GM23338 (cell line): ENCODE measurements at regions not wholly inside any gene's neighbourhood (a gene's known extent, or its start where the extent isn't known, plus 50 kb on each side); places are given as distances from the start of the nearest gene placed in this dataset.
A peak's percentile ranks its signal among the peaks of the same experiment; 100 is the strongest.

Experiments
- ATAC-seq: fragments of 200-7000 bp; cut with Tn5 transposase; 3 replicates; pipeline ENCODE4 v1.9.1; 2020
- DNase-seq: peaks from one replicate; pipeline ENCODE4 v3.0.0-alpha.2; 2015; ENCODE audit warnings: low spot score
- H2AFZ ChIP-seq: fragments of 200-600 bp; sonication (generic); 2 replicates; pipeline ENCODE4 v1.8.0; 2016; ENCODE audit warnings: antibody characterized with exemption, mild to moderate bottlenecking, moderate library complexity
- H3F3A ChIP-seq: fragments of 200-600 bp; sonication (generic); replicated peaks from 2 replicates; pipeline ENCODE4 v1.8.0; 2017; ENCODE audit warnings: antibody characterized with exemption, mixed run types, low read depth
- H3K27ac ChIP-seq: fragments of 200-600 bp; sonication (generic); 2 replicates; pipeline ENCODE4 v1.6.1; 2016; ENCODE audit warnings: low read depth
- H3K27me3 ChIP-seq: fragments of 200-600 bp; sonication (generic); 2 replicates; pipeline ENCODE4 v1.8.0; 2016; ENCODE audit warnings: mild to moderate bottlenecking, mixed run types, moderate library complexity; ENCODE audit not compliant: insufficient read depth
- H3K36me3 ChIP-seq: fragments of 200-600 bp; sonication (generic); 2 replicates; pipeline ENCODE4 v1.8.0; 2016; ENCODE audit warnings: mild to moderate bottlenecking; ENCODE audit not compliant: insufficient read depth
- H3K4me1 ChIP-seq: fragments of 200-600 bp; sonication (generic); 2 replicates; pipeline ENCODE4 v1.8.0; 2016; ENCODE audit warnings: mild to moderate bottlenecking, moderate library complexity; ENCODE audit not compliant: insufficient read depth
- H3K4me2 ChIP-seq: fragments of 200-600 bp; sonication (generic); 2 replicates; pipeline ENCODE4 v1.7.1; 2017; ENCODE audit warnings: mixed run types
- H3K4me3 ChIP-seq: fragments of 200-600 bp; sonication (generic); 2 replicates; pipeline ENCODE4 v1.6.1; 2016; ENCODE audit warnings: mixed run types
- H3K79me2 ChIP-seq: fragments of 200-600 bp; sonication (generic); replicated peaks from 2 replicates; pipeline ENCODE4 v1.8.0; 2017; ENCODE audit warnings: mild to moderate bottlenecking; ENCODE audit not compliant: insufficient read depth
- H3K9me2 ChIP-seq: fragments of 200-600 bp; sonication (generic); 2 replicates; pipeline ENCODE4 v1.8.0; 2017; ENCODE audit not compliant: insufficient read depth
- H4K20me1 ChIP-seq: fragments of 200-600 bp; sonication (generic); replicated peaks from 2 replicates; pipeline ENCODE4 v1.8.0; 2017; ENCODE audit warnings: mild to moderate bottlenecking; ENCODE audit not compliant: insufficient read depth
- H3K27ac Mint-ChIP-seq: 2 replicates; pipeline ENCODE4 v1.8.0; 2020; ENCODE audit warnings: inconsistent platforms, mild to moderate bottlenecking, moderate library complexity, mixed read lengths
- H3K27me3 Mint-ChIP-seq: 3 replicates; pipeline ENCODE4 v1.8.0; 2022; ENCODE audit warnings: low read depth, mild to moderate bottlenecking, moderate library complexity, mixed read lengths, inconsistent platforms; ENCODE audit not compliant: insufficient read depth, poor library complexity
- H3K36me3 Mint-ChIP-seq: 3 replicates; pipeline ENCODE4 v1.8.0; 2021; ENCODE audit warnings: low read depth, mild to moderate bottlenecking, inconsistent platforms, moderate library complexity, mixed read lengths
- H3K4me1 Mint-ChIP-seq: 3 replicates; pipeline ENCODE4 v1.8.0; 2020; ENCODE audit warnings: mild to moderate bottlenecking, inconsistent platforms, mixed read lengths
- H3K4me3 Mint-ChIP-seq: 3 replicates; pipeline ENCODE4 v1.8.0; 2021; ENCODE audit warnings: moderate library complexity, mild to moderate bottlenecking, inconsistent platforms, mixed read lengths
- H3K9me3 Mint-ChIP-seq: 3 replicates; pipeline ENCODE4 v1.8.0; 2020; ENCODE audit warnings: moderate library complexity, mild to moderate bottlenecking, inconsistent platforms, mixed read lengths
- CREB1 ChIP-seq: fragments of 250-450 bp; sonication (Bioruptor Pico); IDR thresholded peaks from 2 replicates; pipeline ENCODE4 v1.5.0; 2020; ENCODE audit warnings: low read depth, mild to moderate bottlenecking, moderate library complexity
- CTCF ChIP-seq, 2 experiments: fragments of 200-600 bp in 1 of 2; sonication (generic) in 1 of 2; conservative IDR thresholded peaks; 2 replicates each; pipeline versions ENCODE4 v1.5.1 to v1.6.1; 2016 to 2017; ENCODE audit warnings: antibody characterized with exemption in 2 of 2, low read depth in 2 of 2, mild to moderate bottlenecking in 2 of 2, moderate library complexity in 1 of 2
- JUNB ChIP-seq: IDR thresholded peaks from one replicate; pipeline ENCODE4 v1.6.1; 2016; ENCODE audit warnings: antibody characterized with exemption; ENCODE audit not compliant: unreplicated experiment
- NANOG ChIP-seq: IDR thresholded peaks from 2 replicates; pipeline ENCODE4 v1.6.1; 2016; ENCODE audit warnings: antibody characterized with exemption, borderline replicate concordance
- POLR2AphosphoS5 ChIP-seq: IDR thresholded peaks from 2 replicates; pipeline ENCODE4 v1.6.1; 2016; ENCODE audit warnings: antibody characterized with exemption, low read depth
- STAT1 ChIP-seq: IDR thresholded peaks from one replicate; pipeline ENCODE4 v1.6.1; 2016; ENCODE audit warnings: antibody characterized with exemption; ENCODE audit not compliant: unreplicated experiment
- ZNF114 ChIP-seq: fragments of 250-450 bp; sonication (Bioruptor Pico); IDR thresholded peaks from 2 replicates; pipeline ENCODE4 v1.5.0; 2020; ENCODE audit warnings: mild to moderate bottlenecking, moderate library complexity
- TF ChIP-seq, protein P1 (sequence below): fragments of 250-450 bp; sonication (Bioruptor Pico); IDR thresholded peaks from 2 replicates; pipeline ENCODE4 v1.5.0; 2020; ENCODE audit warnings: mild to moderate bottlenecking, moderate library complexity
- TF ChIP-seq, protein P2 (sequence below): IDR thresholded peaks from 2 replicates; pipeline ENCODE4 v1.6.1; 2016; ENCODE audit warnings: antibody characterized with exemption
- TF ChIP-seq, protein P3 (sequence below): IDR thresholded peaks from one replicate; pipeline ENCODE4 v1.6.1; 2018; ENCODE audit warnings: antibody characterized with exemption; ENCODE audit not compliant: unreplicated experiment

GRCh38 chr7:27362026-27362425 lies 119.4 kb downstream of the EVX1 start:
- Mint-ChIP-seq H3K36me3 (no peaks in the 10 kb centered on the region), H3K9me3 (no peaks in the 10 kb centered on the region), H3K4me3 (no peak overlapping the region), H3K4me1 (peaks cover 4% of the 10 kb centered on the region; the same call in 1 of the 3 replicates), H3K27me3 (no peaks in the 10 kb centered on the region), H3K27ac (no peak overlapping the region)
- Histone ChIP-seq H3F3A (no peaks in the 10 kb centered on the region), H4K20me1 (no peaks in the 10 kb centered on the region), H2AFZ (no peak overlapping the region), H3K79me2 (no peaks in the 10 kb centered on the region), H3K4me2 (no peak overlapping the region), H3K4me1 (no peaks in the 10 kb centered on the region), H3K27ac (no peak overlapping the region), H3K27me3 (no peaks in the 10 kb centered on the region), H3K4me3 (no peak overlapping the region), H3K9me2 (no peaks in the 10 kb centered on the region), H3K36me3 (no peaks in the 10 kb centered on the region)
- ATAC-seq (no peak), DNase-seq (no peak)
- TF ChIP-seq, protein P1, sequence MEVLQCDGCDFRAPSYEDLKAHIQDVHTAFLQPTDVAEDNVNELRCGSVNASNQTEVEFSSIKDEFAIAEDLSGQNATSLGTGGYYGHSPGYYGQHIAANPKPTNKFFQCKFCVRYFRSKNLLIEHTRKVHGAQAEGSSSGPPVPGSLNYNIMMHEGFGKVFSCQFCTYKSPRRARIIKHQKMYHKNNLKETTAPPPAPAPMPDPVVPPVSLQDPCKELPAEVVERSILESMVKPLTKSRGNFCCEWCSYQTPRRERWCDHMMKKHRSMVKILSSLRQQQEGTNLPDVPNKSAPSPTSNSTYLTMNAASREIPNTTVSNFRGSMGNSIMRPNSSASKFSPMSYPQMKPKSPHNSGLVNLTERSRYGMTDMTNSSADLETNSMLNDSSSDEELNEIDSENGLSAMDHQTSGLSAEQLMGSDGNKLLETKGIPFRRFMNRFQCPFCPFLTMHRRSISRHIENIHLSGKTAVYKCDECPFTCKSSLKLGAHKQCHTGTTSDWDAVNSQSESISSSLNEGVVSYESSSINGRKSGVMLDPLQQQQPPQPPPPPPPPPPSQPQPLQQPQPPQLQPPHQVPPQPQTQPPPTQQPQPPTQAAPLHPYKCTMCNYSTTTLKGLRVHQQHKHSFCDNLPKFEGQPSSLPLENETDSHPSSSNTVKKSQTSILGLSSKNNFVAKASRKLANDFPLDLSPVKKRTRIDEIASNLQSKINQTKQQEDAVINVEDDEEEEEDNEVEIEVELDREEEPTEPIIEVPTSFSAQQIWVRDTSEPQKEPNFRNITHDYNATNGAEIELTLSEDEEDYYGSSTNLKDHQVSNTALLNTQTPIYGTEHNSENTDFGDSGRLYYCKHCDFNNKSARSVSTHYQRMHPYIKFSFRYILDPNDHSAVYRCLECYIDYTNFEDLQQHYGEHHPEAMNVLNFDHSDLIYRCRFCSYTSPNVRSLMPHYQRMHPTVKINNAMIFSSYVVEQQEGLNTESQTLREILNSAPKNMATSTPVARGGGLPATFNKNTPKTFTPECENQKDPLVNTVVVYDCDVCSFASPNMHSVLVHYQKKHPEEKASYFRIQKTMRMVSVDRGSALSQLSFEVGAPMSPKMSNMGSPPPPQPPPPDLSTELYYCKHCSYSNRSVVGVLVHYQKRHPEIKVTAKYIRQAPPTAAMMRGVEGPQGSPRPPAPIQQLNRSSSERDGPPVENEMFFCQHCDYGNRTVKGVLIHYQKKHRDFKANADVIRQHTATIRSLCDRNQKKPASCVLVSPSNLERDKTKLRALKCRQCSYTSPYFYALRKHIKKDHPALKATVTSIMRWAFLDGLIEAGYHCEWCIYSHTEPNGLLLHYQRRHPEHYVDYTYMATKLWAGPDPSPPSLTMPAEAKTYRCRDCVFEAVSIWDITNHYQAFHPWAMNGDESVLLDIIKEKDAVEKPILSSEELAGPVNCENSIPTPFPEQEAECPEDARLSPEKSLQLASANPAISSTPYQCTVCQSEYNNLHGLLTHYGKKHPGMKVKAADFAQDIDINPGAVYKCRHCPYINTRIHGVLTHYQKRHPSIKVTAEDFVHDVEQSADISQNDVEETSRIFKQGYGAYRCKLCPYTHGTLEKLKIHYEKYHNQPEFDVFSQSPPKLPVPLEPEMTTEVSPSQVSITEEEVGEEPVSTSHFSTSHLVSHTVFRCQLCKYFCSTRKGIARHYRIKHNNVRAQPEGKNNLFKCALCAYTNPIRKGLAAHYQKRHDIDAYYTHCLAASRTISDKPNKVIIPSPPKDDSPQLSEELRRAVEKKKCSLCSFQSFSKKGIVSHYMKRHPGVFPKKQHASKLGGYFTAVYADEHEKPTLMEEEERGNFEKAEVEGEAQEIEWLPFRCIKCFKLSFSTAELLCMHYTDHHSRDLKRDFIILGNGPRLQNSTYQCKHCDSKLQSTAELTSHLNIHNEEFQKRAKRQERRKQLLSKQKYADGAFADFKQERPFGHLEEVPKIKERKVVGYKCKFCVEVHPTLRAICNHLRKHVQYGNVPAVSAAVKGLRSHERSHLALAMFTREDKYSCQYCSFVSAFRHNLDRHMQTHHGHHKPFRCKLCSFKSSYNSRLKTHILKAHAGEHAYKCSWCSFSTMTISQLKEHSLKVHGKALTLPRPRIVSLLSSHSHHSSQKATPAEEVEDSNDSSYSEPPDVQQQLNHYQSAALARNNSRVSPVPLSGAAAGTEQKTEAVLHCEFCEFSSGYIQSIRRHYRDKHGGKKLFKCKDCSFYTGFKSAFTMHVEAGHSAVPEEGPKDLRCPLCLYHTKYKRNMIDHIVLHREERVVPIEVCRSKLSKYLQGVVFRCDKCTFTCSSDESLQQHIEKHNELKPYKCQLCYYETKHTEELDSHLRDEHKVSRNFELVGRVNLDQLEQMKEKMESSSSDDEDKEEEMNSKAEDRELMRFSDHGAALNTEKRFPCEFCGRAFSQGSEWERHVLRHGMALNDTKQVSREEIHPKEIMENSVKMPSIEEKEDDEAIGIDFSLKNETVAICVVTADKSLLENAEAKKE (CRISPR knock-in tag), result no peak
- no peak for TF ChIP-seq POLR2AphosphoS5
- TF ChIP-seq STAT1, result no peak

GRCh38 chr7:27364344-27364758 lies 121.7 kb downstream of the EVX1 start:
- Histone ChIP-seq H3K79me2 (no peaks in the 10 kb centered on the region), H3K9me2 (no peaks in the 10 kb centered on the region), H3K4me1 (no peaks in the 10 kb centered on the region), H3K27ac (no peak overlapping the region), H3K4me2 (no peak overlapping the region), H3K36me3 (no peaks in the 10 kb centered on the region), H4K20me1 (no peaks in the 10 kb centered on the region), H3K27me3 (no peaks in the 10 kb centered on the region), H3K4me3 (no peak overlapping the region), H2AFZ (peak overlapping the region; percentile 77; the same call in 1 of the 2 replicates), H3F3A (no peaks in the 10 kb centered on the region)
- DNase-seq (no peak), ATAC-seq (no peak)
- Mint-ChIP-seq H3K9me3 (no peaks in the 10 kb centered on the region), H3K27ac (no peak overlapping the region), H3K36me3 (no peaks in the 10 kb centered on the region), H3K4me1 (peaks cover 4% of the 10 kb centered on the region; the same call in 1 of the 3 replicates), H3K27me3 (no peaks in the 10 kb centered on the region), H3K4me3 (no peak overlapping the region)
- TF ChIP-seq JUNB (no peak), CREB1 (no peak), NANOG (no peak), POLR2AphosphoS5 (no peak), STAT1 (no peak), ZNF114 (no peak), CTCF (conservative IDR thresholded peaks at IDR 0.05; ENCODE audit: low read depth in 2 of 2) (no peak)
- TF ChIP-seq, protein P2, sequence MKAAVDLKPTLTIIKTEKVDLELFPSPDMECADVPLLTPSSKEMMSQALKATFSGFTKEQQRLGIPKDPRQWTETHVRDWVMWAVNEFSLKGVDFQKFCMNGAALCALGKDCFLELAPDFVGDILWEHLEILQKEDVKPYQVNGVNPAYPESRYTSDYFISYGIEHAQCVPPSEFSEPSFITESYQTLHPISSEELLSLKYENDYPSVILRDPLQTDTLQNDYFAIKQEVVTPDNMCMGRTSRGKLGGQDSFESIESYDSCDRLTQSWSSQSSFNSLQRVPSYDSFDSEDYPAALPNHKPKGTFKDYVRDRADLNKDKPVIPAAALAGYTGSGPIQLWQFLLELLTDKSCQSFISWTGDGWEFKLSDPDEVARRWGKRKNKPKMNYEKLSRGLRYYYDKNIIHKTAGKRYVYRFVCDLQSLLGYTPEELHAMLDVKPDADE, result no peak
- TF ChIP-seq, protein P3, sequence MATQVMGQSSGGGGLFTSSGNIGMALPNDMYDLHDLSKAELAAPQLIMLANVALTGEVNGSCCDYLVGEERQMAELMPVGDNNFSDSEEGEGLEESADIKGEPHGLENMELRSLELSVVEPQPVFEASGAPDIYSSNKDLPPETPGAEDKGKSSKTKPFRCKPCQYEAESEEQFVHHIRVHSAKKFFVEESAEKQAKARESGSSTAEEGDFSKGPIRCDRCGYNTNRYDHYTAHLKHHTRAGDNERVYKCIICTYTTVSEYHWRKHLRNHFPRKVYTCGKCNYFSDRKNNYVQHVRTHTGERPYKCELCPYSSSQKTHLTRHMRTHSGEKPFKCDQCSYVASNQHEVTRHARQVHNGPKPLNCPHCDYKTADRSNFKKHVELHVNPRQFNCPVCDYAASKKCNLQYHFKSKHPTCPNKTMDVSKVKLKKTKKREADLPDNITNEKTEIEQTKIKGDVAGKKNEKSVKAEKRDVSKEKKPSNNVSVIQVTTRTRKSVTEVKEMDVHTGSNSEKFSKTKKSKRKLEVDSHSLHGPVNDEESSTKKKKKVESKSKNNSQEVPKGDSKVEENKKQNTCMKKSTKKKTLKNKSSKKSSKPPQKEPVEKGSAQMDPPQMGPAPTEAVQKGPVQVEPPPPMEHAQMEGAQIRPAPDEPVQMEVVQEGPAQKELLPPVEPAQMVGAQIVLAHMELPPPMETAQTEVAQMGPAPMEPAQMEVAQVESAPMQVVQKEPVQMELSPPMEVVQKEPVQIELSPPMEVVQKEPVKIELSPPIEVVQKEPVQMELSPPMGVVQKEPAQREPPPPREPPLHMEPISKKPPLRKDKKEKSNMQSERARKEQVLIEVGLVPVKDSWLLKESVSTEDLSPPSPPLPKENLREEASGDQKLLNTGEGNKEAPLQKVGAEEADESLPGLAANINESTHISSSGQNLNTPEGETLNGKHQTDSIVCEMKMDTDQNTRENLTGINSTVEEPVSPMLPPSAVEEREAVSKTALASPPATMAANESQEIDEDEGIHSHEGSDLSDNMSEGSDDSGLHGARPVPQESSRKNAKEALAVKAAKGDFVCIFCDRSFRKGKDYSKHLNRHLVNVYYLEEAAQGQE, result no peak
